Epidermal melanocyte (primary cell): ENCODE measurements at regions not wholly inside any gene's neighbourhood (a gene's known extent, or its start where the extent isn't known, plus 50 kb on each side); places are given as distances from the start of the nearest gene placed in this dataset.

Experiments used
- DNase-seq: peaks from one replicate; pipeline ENCODE4 v3.0.0; 2011; ENCODE audit warnings: low spot score; ENCODE audit not compliant: insufficient read length

GRCh38 chr2:234641086-234641485, 144.2 kb upstream of the ARL4C start:
- DNase-seq: no peak

GRCh38 chr2:234640657-234641056, 143.8 kb upstream of the ARL4C start:
- no peak for DNase-seq

- no peak for DNase-seq
Measured at GRCh38 chr2:234638966-234639365, 142.1 kb upstream of the ARL4C start.

GRCh38 chr2:234635284-234635683, 138.4 kb upstream of the ARL4C start:
- no peak for DNase-seq

- no peak for DNase-seq
Measured at GRCh38 chr2:234633581-234634230, 136.8 kb upstream of the ARL4C start.

GRCh38 chr2:234632527-234633391, 135.9 kb upstream of the ARL4C start:
- DNase-seq: no peak

- no peak for DNase-seq
Measured at GRCh38 chr2:234631646-234632514, 135.0 kb upstream of the ARL4C start.

GRCh38 chr2:234630801-234631261, 133.9 kb upstream of the ARL4C start:
- no peak for DNase-seq

- DNase-seq: no peak
Measured at GRCh38 chr2:234629596-234629995, 132.7 kb upstream of the ARL4C start.

GRCh38 chr2:234628953-234629352, 132.1 kb upstream of the ARL4C start:
- no peak for DNase-seq

- DNase-seq: no peak
Measured at GRCh38 chr2:234627308-234627707, 130.4 kb upstream of the ARL4C start.

GRCh38 chr2:234626566-234627130, 129.8 kb upstream of the ARL4C start:
- no peak for DNase-seq

GRCh38 chr2:234625626-234626250, 128.9 kb upstream of the ARL4C start:
- no peak for DNase-seq

- DNase-seq: no peak
Measured at GRCh38 chr2:234623521-234623991, 126.7 kb upstream of the ARL4C start.

GRCh38 chr2:234621120-234621519, 124.2 kb upstream of the ARL4C start:
- DNase-seq: no peak

GRCh38 chr2:234620018-234620417, 123.1 kb upstream of the ARL4C start:
- DNase-seq: no peak

GRCh38 chr2:234615643-234616356, 118.9 kb upstream of the ARL4C start:
- DNase-seq: no peak

GRCh38 chr2:234611209-234611608, 114.3 kb upstream of the ARL4C start:
- no peak for DNase-seq

GRCh38 chr2:234608946-234609345, 112.1 kb upstream of the ARL4C start:
- DNase-seq: no peak

GRCh38 chr2:234607691-234608090, 110.8 kb upstream of the ARL4C start:
- DNase-seq: no peak
